ENCODE measurements at regions not wholly inside any gene's neighbourhood (a gene's known extent, or its start where the extent isn't known, plus 50 kb on each side); places are given as distances from the start of the nearest gene placed in this dataset.

GRCh38 chr2:8151888-8152287 is 530.0 kb upstream of the ID2 start:
- no peak for DNase-seq
- no peaks in the 10 kb centered on the region for H3K23me2 ChIP-seq (ENCODE audit: insufficient read length, low read depth, low read length, poor library complexity, severe bottlenecking)
- no peak for TF ChIP-seq CTCF (conservative IDR thresholded peaks at IDR 0.05)
- no peak overlapping the region for H2BK20ac ChIP-seq (ENCODE audit: low read depth, low read length, poor library complexity, severe bottlenecking)
- H3K4me1 ChIP-seq (ENCODE audit: insufficient read depth, low read length), result peaks cover 5% of the 10 kb centered on the region; the same call in 1 of the 2 replicates
- no CpG with 5 or more reads among the region's 2 CpGs for WGBS (ENCODE audit: extremely low coverage, insufficient read length, low lambda C conversion rate)
- Mint-ChIP-seq H3K4me3 (no peak overlapping the region), H3K27me3 (ENCODE audit: low read depth) (no peaks in the 10 kb centered on the region), H3K9me3 (no peaks in the 10 kb centered on the region; a peak in 2 of 5 replicates), H3K4me1 (peaks cover 5 to 10% of the 10 kb centered on the region in 2 experiments), H3K27ac (no peak overlapping the region), H3K36me3 (ENCODE audit: insufficient read depth in 1 of 3, low read depth in 3 of 3) (no peaks in the 10 kb centered on the region)
- no peaks in the 10 kb centered on the region for H3K79me1 ChIP-seq (ENCODE audit: insufficient read depth, low read depth, low read length, poor library complexity, severe bottlenecking)
- H4K20me1 ChIP-seq (ENCODE audit: control insufficient read depth, insufficient read depth, insufficient read length), result no peaks in the 10 kb centered on the region
- H3K27ac ChIP-seq (ENCODE audit: insufficient read length, low read depth, low read length), result no peak overlapping the region
- no peak overlapping the region for H3K4ac ChIP-seq (ENCODE audit: low read depth, low read length)
- H3K27me3 ChIP-seq (ENCODE audit: insufficient read depth, low read length), result no peaks in the 10 kb centered on the region
- no peak overlapping the region for H2BK5ac ChIP-seq (ENCODE audit: insufficient read length, low read length)
- H3K23ac ChIP-seq (ENCODE audit: insufficient read length, low read depth, low read length), result no peak overlapping the region
- H3T11ph ChIP-seq (ENCODE audit: low read length), result no peak overlapping the region
- no peak overlapping the region for H4K8ac ChIP-seq (replicated peaks; ENCODE audit: insufficient read length, low read depth, low read length)
- H3K79me2 ChIP-seq (ENCODE audit: insufficient read depth, low read length), result no peaks in the 10 kb centered on the region
- H3K18ac ChIP-seq (ENCODE audit: insufficient read length, low read depth, low read length), result no peak overlapping the region
- H3K4me2 ChIP-seq (ENCODE audit: insufficient read depth, insufficient read length, low read length), result no peak overlapping the region
- H2BK15ac ChIP-seq (ENCODE audit: low read depth, low read length), result no peak overlapping the region
- no peak overlapping the region for H4K91ac ChIP-seq (ENCODE audit: insufficient read length, low read depth, low read length)
- H3K9ac ChIP-seq (ENCODE audit: extremely low read depth, insufficient read length, low read length), result no peak overlapping the region
- H2AK5ac ChIP-seq (ENCODE audit: insufficient read length, low read length), result no peak overlapping the region
- no peak overlapping the region for H3K14ac ChIP-seq (ENCODE audit: insufficient read depth, low read length)
- H2BK12ac ChIP-seq (ENCODE audit: insufficient read length, low read depth, low read length), result no peak overlapping the region
- no peaks in the 10 kb centered on the region for H3K9me3 ChIP-seq (ENCODE audit: control insufficient read depth, low read depth, low read length)
- H3K56ac ChIP-seq (ENCODE audit: insufficient read length, low read depth, low read length), result no peak overlapping the region
- no peak overlapping the region for H2AFZ ChIP-seq (ENCODE audit: low read length)
- no peak overlapping the region for H4K5ac ChIP-seq (ENCODE audit: insufficient read length, low read depth, low read length)
- H2BK120ac ChIP-seq (ENCODE audit: low read depth, low read length, poor library complexity, severe bottlenecking), result no peak overlapping the region

Measured in H9 (cell line).